Ishikawa (cell line): ENCODE measurements at regions not wholly inside any gene's neighbourhood (a gene's known extent, or its start where the extent isn't known, plus 50 kb on each side); places are given as distances from the start of the nearest gene placed in this dataset.
A peak's percentile ranks its signal among the peaks of the same experiment; 100 is the strongest.

Experiments
- CEBPB ChIP-seq: IDR thresholded peaks from 2 replicates; pipeline ENCODE4 v1.6.1; 2012
- CREB1 ChIP-seq: IDR thresholded peaks from 2 replicates; pipeline ENCODE4 v1.6.1; 2012; ENCODE audit warnings: low read depth
- EGR1 ChIP-seq: IDR thresholded peaks from 2 replicates; pipeline ENCODE4 v1.6.1; 2012
- EP300 ChIP-seq: IDR thresholded peaks from 2 replicates; pipeline ENCODE4 v1.6.1; 2012; ENCODE audit warnings: borderline replicate concordance
- FOXM1 ChIP-seq: IDR thresholded peaks from 2 replicates; pipeline ENCODE4 v1.6.1; 2012; ENCODE audit warnings: low read depth, borderline replicate concordance
- NFIC ChIP-seq: IDR thresholded peaks from 2 replicates; pipeline ENCODE4 v1.6.1; 2012
- RAD21 ChIP-seq: IDR thresholded peaks from 2 replicates; pipeline ENCODE4 v1.6.1; 2012; ENCODE audit warnings: low read depth
- TAF1 ChIP-seq: IDR thresholded peaks from 2 replicates; pipeline ENCODE4 v1.6.1; 2012; ENCODE audit warnings: low read depth, mild to moderate bottlenecking
- TCF12 ChIP-seq: IDR thresholded peaks from 2 replicates; pipeline ENCODE4 v1.6.1; 2012; ENCODE audit warnings: low read depth
- TEAD4 ChIP-seq: IDR thresholded peaks from 2 replicates; pipeline ENCODE4 v1.6.1; 2012
- YY1 ChIP-seq: IDR thresholded peaks from 2 replicates; pipeline ENCODE4 v1.6.1; 2012; ENCODE audit warnings: low read depth
- ZBTB7A ChIP-seq: IDR thresholded peaks from 2 replicates; pipeline ENCODE4 v1.6.1; 2012; ENCODE audit warnings: low read depth
- TF ChIP-seq, protein P1 (sequence below): IDR thresholded peaks from 2 replicates; pipeline ENCODE4 v1.6.1; 2012
- TF ChIP-seq, protein P2 (sequence below): IDR thresholded peaks from 2 replicates; pipeline ENCODE4 v1.6.1; 2012
- TF ChIP-seq, protein P3 (sequence below): IDR thresholded peaks from 2 replicates; pipeline ENCODE4 v1.6.1; 2012; ENCODE audit warnings: low read depth, mild to moderate bottlenecking

DNA sequence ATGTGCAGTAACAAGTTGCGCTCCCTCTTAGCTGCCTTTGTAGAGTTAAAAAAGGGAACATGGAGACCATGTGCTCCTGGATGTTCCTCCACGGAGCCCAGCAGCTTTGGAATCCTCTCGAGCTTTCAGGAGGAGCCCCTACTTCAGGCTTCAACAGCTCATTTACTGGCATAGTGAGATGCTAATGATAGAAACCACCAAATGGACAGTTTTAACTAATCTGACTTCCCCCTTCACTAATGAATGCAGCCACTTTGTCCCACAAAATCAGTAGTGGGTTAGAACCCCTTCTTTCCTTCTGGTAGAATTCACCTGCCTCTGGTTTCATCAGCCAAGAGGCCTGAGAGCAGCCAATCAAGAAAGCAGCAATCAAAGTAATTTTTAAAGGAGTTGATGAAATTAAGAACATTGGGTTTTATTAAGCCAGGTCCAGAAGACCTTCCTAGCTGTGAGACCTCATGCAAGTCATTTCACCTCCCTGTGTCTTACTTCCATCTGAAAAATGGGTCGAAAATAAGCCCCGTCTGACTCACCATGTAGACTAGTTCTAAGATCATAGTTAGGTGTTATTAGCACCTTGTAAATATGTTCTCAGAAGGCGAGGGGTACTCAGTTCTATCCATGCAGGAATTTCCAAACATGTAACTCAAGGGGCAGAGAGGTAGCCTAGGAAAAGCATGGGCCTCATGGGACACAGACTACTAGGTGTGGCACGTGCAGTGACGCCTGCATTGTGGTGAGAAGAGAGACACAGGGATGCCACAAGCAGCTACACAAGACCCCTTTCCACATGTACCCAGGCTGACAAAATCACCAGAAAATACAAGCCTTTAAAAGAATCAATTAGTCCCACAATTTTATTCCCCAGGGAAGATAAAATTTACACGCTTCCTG is 179.7 kb upstream of the LPP start:
- no peak for TF ChIP-seq FOXM1
- TF ChIP-seq TEAD4, result no peak
- no peak for TF ChIP-seq ZBTB7A
- TF ChIP-seq RAD21, result no peak
- TF ChIP-seq CREB1, result no peak
- TF ChIP-seq EGR1, result no peak
- no peak for TF ChIP-seq CEBPB
- TF ChIP-seq NFIC, result no peak
- no peak for TF ChIP-seq TAF1
- no peak for TF ChIP-seq TCF12

DNA sequence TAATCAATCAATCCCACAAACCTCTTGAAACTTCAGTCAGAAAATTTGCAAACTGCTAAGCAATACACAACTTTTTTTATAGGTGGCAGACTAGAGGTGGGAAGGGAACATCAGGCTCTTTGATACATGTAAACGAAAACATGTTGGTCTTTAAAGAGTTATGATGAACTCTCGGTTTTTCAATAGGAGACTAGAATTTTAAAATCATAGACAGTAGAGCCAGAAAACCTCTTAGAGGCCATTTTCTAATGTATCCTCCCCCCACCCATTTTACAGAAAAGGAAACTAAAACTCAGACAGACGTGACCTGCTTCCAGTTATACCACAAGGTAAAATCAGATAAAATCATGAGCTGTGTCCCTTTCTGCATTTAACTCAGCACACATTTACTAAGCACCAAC is 179.1 kb upstream of the LPP start:
- peak; percentile 29; the same call in 1 of the 2 replicates for TF ChIP-seq RAD21
- TF ChIP-seq, protein P1, sequence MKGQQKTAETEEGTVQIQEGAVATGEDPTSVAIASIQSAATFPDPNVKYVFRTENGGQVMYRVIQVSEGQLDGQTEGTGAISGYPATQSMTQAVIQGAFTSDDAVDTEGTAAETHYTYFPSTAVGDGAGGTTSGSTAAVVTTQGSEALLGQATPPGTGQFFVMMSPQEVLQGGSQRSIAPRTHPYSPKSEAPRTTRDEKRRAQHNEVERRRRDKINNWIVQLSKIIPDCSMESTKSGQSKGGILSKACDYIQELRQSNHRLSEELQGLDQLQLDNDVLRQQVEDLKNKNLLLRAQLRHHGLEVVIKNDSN, result no peak

DNA sequence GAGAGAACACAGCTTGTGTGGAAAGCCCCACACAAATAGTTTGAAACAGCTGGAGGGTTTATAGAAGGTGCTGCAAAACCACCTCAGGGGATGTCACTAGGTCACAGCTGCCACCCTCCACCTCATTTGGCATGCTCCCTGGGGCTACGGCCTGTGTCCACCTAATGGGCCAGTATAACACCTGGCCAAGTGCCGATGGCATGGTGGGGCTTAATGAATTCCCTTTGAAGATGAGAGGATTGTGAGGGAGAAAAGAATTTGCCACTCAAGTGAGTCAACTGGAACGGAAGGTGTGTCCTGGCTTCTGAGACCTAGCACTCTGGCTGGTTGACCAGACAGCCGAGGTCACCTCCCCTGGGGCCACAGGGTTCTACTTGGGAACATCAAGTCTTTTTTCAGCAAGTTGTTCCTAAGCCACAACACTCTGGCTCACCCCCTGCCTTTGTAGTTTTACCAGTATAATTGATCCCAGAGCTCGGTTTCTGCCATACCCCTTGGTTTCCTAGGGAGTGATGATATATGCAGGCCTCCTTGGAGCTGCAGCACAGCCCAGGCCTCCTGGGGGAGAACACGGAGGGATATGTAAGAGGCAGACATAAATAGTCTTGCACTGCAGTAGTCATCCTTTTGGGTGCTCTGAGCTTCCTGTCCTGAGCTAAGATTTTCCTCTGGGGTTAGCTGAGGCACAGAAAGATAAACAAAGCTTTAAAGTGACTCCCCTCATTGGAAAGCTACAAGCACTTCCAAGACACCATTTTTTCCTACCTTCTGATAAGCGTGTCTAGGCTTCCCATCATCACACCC is 178.2 kb upstream of the LPP start:
- TF ChIP-seq ZBTB7A, result no peak
- TF ChIP-seq CREB1, result no peak
- TF ChIP-seq, protein P2, sequence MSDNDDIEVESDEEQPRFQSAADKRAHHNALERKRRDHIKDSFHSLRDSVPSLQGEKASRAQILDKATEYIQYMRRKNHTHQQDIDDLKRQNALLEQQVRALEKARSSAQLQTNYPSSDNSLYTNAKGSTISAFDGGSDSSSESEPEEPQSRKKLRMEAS, result peak; percentile 57
- TF ChIP-seq FOXM1, result 0 out of 2 replicates have a peak, but pooled peaks have one; percentile 29
- 0 out of 2 replicates have a peak, but pooled peaks have one; percentile 18 for TF ChIP-seq CEBPB
- no peak for TF ChIP-seq RAD21
- no peak for TF ChIP-seq TAF1
- no peak for TF ChIP-seq YY1
- TF ChIP-seq TEAD4, result peak; percentile 85
- peak; percentile 96 for TF ChIP-seq NFIC
- TF ChIP-seq EP300, result peak; percentile 89
- peak; percentile 91 for TF ChIP-seq TCF12
- TF ChIP-seq, protein P3, sequence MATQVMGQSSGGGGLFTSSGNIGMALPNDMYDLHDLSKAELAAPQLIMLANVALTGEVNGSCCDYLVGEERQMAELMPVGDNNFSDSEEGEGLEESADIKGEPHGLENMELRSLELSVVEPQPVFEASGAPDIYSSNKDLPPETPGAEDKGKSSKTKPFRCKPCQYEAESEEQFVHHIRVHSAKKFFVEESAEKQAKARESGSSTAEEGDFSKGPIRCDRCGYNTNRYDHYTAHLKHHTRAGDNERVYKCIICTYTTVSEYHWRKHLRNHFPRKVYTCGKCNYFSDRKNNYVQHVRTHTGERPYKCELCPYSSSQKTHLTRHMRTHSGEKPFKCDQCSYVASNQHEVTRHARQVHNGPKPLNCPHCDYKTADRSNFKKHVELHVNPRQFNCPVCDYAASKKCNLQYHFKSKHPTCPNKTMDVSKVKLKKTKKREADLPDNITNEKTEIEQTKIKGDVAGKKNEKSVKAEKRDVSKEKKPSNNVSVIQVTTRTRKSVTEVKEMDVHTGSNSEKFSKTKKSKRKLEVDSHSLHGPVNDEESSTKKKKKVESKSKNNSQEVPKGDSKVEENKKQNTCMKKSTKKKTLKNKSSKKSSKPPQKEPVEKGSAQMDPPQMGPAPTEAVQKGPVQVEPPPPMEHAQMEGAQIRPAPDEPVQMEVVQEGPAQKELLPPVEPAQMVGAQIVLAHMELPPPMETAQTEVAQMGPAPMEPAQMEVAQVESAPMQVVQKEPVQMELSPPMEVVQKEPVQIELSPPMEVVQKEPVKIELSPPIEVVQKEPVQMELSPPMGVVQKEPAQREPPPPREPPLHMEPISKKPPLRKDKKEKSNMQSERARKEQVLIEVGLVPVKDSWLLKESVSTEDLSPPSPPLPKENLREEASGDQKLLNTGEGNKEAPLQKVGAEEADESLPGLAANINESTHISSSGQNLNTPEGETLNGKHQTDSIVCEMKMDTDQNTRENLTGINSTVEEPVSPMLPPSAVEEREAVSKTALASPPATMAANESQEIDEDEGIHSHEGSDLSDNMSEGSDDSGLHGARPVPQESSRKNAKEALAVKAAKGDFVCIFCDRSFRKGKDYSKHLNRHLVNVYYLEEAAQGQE, result no peak
- no peak for TF ChIP-seq EGR1
- TF ChIP-seq, protein P1, result no peak

DNA sequence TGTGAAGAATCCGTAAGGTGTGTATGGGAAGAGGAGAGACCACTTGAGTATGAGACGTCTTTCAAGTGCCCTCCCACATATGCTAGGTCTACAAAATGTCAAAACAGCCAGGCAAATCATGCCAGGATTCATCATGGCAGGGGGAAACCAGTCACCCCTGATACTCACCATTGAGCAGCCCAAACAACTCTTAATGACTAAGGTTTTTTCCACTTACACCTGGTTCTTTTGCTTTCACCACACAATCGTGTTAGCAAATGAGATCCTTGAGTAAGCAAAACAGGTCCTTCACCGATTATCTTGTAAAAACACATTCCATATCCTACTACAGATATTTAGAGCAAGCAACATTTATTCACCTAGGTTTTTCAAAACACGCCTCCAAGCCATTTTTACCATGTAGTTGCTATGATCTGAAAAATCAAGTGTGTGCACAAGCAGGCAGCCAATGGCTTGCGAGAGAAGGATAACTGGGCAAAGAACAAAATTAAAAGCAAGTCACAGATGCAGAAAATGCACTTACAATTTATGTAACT is 177.5 kb upstream of the LPP start:
- TF ChIP-seq, protein P3, result no peak
- TF ChIP-seq TCF12 (no peak), YY1 (no peak), TEAD4 (no peak), FOXM1 (no peak), CREB1 (no peak), EGR1 (no peak), CEBPB (no peak), TAF1 (no peak), ZBTB7A (no peak), RAD21 (no peak), EP300 (no peak), NFIC (no peak)
- TF ChIP-seq, protein P2, result no peak
- TF ChIP-seq, protein P1, result no peak
